Loucy (cell line): ENCODE measurements at regions not wholly inside any gene's neighbourhood (a gene's known extent, or its start where the extent isn't known, plus 50 kb on each side); places are given as distances from the start of the nearest gene placed in this dataset.

Experiments used
- EZH2phosphoT487 ChIP-seq: fragments of 200-600 bp; IDR thresholded peaks from 2 replicates; pipeline ENCODE4 v1.6.1; 2018; ENCODE audit warnings: antibody characterized with exemption, mild to moderate bottlenecking, moderate library complexity, borderline replicate concordance
- TF ChIP-seq, protein P1 (sequence below): fragments of 200-600 bp; sonication (generic); conservative IDR thresholded peaks from 2 replicates; pipeline ENCODE4 v1.5.1; 2014; ENCODE audit warnings: mild to moderate bottlenecking, antibody characterized with exemption, low read length

DNA sequence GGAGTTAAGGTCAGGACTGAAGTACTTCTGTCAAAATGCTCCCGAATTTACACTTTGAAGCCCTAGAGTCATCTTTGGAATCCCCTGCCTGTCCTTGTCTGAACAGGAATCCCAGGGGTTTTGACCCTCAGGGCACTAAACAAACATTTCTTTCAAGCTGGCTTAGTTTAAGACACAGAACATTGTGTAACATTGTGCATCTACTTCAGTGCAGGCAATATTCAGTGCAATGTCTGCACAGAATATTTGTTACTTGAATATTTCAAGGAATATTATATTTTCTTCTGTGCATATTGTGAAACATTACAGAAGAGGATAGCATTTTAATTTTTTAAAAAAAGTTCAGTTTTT, 763.4 kb downstream of the PCDH18 start:
- TF ChIP-seq, protein P1, sequence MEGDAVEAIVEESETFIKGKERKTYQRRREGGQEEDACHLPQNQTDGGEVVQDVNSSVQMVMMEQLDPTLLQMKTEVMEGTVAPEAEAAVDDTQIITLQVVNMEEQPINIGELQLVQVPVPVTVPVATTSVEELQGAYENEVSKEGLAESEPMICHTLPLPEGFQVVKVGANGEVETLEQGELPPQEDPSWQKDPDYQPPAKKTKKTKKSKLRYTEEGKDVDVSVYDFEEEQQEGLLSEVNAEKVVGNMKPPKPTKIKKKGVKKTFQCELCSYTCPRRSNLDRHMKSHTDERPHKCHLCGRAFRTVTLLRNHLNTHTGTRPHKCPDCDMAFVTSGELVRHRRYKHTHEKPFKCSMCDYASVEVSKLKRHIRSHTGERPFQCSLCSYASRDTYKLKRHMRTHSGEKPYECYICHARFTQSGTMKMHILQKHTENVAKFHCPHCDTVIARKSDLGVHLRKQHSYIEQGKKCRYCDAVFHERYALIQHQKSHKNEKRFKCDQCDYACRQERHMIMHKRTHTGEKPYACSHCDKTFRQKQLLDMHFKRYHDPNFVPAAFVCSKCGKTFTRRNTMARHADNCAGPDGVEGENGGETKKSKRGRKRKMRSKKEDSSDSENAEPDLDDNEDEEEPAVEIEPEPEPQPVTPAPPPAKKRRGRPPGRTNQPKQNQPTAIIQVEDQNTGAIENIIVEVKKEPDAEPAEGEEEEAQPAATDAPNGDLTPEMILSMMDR, result no peak
- TF ChIP-seq EZH2phosphoT487, result no peak
